ENCODE measurements at regions not wholly inside any gene's neighbourhood (a gene's known extent, or its start where the extent isn't known, plus 50 kb on each side); places are given as distances from the start of the nearest gene placed in this dataset.

- TF ChIP-seq POLR2AphosphoS5 (IDR thresholded peaks at IDR 0.05; ENCODE audit: insufficient read depth, low read depth, low read length) (no peak), MAX (IDR thresholded peaks at IDR 0.05; ENCODE audit: insufficient read depth, insufficient read length) (no peak), FOS (IDR thresholded peaks at IDR 0.05; ENCODE audit: borderline replicate concordance, insufficient read depth, low read length) (no peak), JUN (IDR thresholded peaks at IDR 0.05; ENCODE audit: borderline replicate concordance, insufficient read depth, insufficient read length, low read depth) (no peak)
- ChIA-PET POLR2A (interaction anchor here (0.6 kb wide), 1 partner anchor 17 kb away, joined by 4 read pairs; no protein-coding TSS in a partner anchor), CTCF (interaction anchor here (1.3 to 1.8 kb wide), 2 partner anchors 19 to 30 kb away, joined by 4 read pairs; no protein-coding TSS in a partner anchor)
- no peak for DNase-seq (ENCODE audit: low read depth, low spot score)
- no peaks in the 10 kb centered on the region for H3K27me3 ChIP-seq (ENCODE audit: control insufficient read depth in 2 of 2, insufficient read depth in 2 of 2, low read length in 2 of 2)
- FAIRE-seq = no peak
- H3K36me3 ChIP-seq (ENCODE audit: control insufficient read depth in 2 of 2, extremely low read depth in 1 of 2, insufficient read depth in 2 of 2, low read length in 2 of 2) = no peaks in the 10 kb centered on the region
- no peaks in the 10 kb centered on the region for H4K20me1 ChIP-seq (replicated peaks; ENCODE audit: control insufficient read depth, extremely low read depth, insufficient read depth, low read length)
- no peaks in the 10 kb centered on the region for H3K4me1 ChIP-seq (ENCODE audit: control insufficient read depth, extremely low read depth, insufficient read depth, low read length)
- dilution Hi-C loops (cut with MboI; ENCODE audit: extremely low pct_ligation_motif_present, low sequenced_read_pairs) (no loop called here), intact Hi-C loops (cut with micrococcal nuclease) (no loop called here)
- no peaks in the 10 kb centered on the region for H3K79me2 ChIP-seq (ENCODE audit: control insufficient read depth, insufficient read depth, low read length)
- H3K9me3 ChIP-seq (replicated peaks; ENCODE audit: control insufficient read depth, insufficient read depth, low read length) = no peaks in the 10 kb centered on the region
- H3K4me3 ChIP-seq (replicated peaks in 1 of 3; ENCODE audit: insufficient read depth in 1 of 3, low read depth in 1 of 3, low read length in 3 of 3) = no peak overlapping the region
- no peak overlapping the region for H2AFZ ChIP-seq (ENCODE audit: low read depth, low read length)
- no peak overlapping the region for H3K9ac ChIP-seq (replicated peaks; ENCODE audit: extremely low read depth, insufficient read depth, low read length)
- no peak overlapping the region for H3K27ac ChIP-seq (ENCODE audit: insufficient read depth, low read depth, low read length)
- H3K4me2 ChIP-seq (ENCODE audit: insufficient read depth, low read length) = no peak overlapping the region
- BruUV-seq (replicated peaks) = no TSS peak
- H3K9me1 ChIP-seq (replicated peaks; ENCODE audit: control insufficient read depth, extremely low read depth, insufficient read depth, low read length) = no peaks in the 10 kb centered on the region
These were observed 232.4 kb upstream of the FZD8 start for GRCh38 chr10:35874311-35875015.

- dilution Hi-C loops (cut with MboI; ENCODE audit: extremely low pct_ligation_motif_present, low sequenced_read_pairs) = no loop called here
- no peak for FAIRE-seq
- no TSS peak for BruUV-seq (replicated peaks)
- Histone ChIP-seq H3K36me3 (ENCODE audit: control insufficient read depth in 2 of 2, extremely low read depth in 1 of 2, insufficient read depth in 2 of 2, low read length in 2 of 2) (no peaks in the 10 kb centered on the region), H3K4me1 (ENCODE audit: control insufficient read depth, extremely low read depth, insufficient read depth, low read length) (no peaks in the 10 kb centered on the region), H3K27ac (ENCODE audit: insufficient read depth, low read depth, low read length) (no peak overlapping the region), H3K27me3 (ENCODE audit: control insufficient read depth in 2 of 2, insufficient read depth in 2 of 2, low read length in 2 of 2) (no peaks in the 10 kb centered on the region), H3K4me3 (replicated peaks in 1 of 3; ENCODE audit: insufficient read depth in 1 of 3, low read depth in 1 of 3, low read length in 3 of 3) (no peak overlapping the region), H4K20me1 (replicated peaks; ENCODE audit: control insufficient read depth, extremely low read depth, insufficient read depth, low read length) (no peaks in the 10 kb centered on the region), H3K9ac (replicated peaks; ENCODE audit: extremely low read depth, insufficient read depth, low read length) (no peak overlapping the region), H3K9me3 (replicated peaks; ENCODE audit: control insufficient read depth, insufficient read depth, low read length) (no peaks in the 10 kb centered on the region), H3K79me2 (ENCODE audit: control insufficient read depth, insufficient read depth, low read length) (no peaks in the 10 kb centered on the region), H2AFZ (ENCODE audit: low read depth, low read length) (no peak overlapping the region), H3K9me1 (replicated peaks; ENCODE audit: control insufficient read depth, extremely low read depth, insufficient read depth, low read length) (no peaks in the 10 kb centered on the region), H3K4me2 (ENCODE audit: insufficient read depth, low read length) (no peak overlapping the region)
- intact Hi-C loops (cut with micrococcal nuclease) = no loop called here
- ChIA-PET POLR2A (no interaction called here), CTCF (no interaction called here)
- DNase-seq (ENCODE audit: low read depth, low spot score) = no peak
- TF ChIP-seq MYC (IDR thresholded peaks at IDR 0.05; ENCODE audit: low read depth, low read length) = no peak
- no peak for TF ChIP-seq GATA2 (IDR thresholded peaks at IDR 0.05; ENCODE audit: insufficient read depth, insufficient read length, low read depth, low read length)
- no peak for TF ChIP-seq CTCF (IDR thresholded peaks at IDR 0.05; ENCODE audit: extremely low read depth in 1 of 2, insufficient read depth in 1 of 2, low read depth in 1 of 2, low read length in 2 of 2)
- TF ChIP-seq EZH2 (IDR thresholded peaks at IDR 0.05; ENCODE audit: borderline replicate concordance, low read depth, low read length, severe bottlenecking) = no peak
- TF ChIP-seq POLR2A (IDR thresholded peaks at IDR 0.05; ENCODE audit: low read depth, low read length) = no peak
- no peak for TF ChIP-seq MAX (IDR thresholded peaks at IDR 0.05; ENCODE audit: insufficient read depth, insufficient read length)
- TF ChIP-seq JUN (IDR thresholded peaks at IDR 0.05; ENCODE audit: borderline replicate concordance, insufficient read depth, insufficient read length, low read depth) = no peak
- no peak for TF ChIP-seq FOS (IDR thresholded peaks at IDR 0.05; ENCODE audit: borderline replicate concordance, insufficient read depth, low read length)
- TF ChIP-seq POLR2AphosphoS5 (IDR thresholded peaks at IDR 0.05; ENCODE audit: insufficient read depth, low read depth, low read length) = no peak
These were observed 230.6 kb upstream of the FZD8 start for GRCh38 chr10:35872671-35873070.

Data from endothelial cell of umbilical vein (primary cell).